ENCODE measurements at regions not wholly inside any gene's neighbourhood (a gene's known extent, or its start where the extent isn't known, plus 50 kb on each side); places are given as distances from the start of the nearest gene placed in this dataset.

DNA sequence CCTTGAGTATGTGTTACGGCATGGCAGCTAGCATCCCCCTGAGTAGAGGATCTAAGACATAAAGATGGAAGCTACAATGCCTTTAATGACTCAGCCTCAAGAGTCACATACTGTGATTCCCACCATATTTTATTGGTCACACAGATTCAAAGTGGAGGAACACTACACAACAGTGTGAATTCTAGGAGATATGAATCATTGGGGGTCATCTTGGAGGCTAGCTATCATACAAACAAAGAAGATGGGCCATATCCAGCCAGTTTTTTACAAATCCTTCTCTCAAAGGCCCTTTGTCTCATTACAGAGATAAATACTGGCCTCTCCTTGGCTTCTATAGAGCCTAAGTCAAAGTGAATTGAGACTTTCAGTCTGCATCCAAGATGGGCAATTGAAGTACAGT lies 177.0 kb downstream of the TBX15 start:
- TF ChIP-seq, protein P1, sequence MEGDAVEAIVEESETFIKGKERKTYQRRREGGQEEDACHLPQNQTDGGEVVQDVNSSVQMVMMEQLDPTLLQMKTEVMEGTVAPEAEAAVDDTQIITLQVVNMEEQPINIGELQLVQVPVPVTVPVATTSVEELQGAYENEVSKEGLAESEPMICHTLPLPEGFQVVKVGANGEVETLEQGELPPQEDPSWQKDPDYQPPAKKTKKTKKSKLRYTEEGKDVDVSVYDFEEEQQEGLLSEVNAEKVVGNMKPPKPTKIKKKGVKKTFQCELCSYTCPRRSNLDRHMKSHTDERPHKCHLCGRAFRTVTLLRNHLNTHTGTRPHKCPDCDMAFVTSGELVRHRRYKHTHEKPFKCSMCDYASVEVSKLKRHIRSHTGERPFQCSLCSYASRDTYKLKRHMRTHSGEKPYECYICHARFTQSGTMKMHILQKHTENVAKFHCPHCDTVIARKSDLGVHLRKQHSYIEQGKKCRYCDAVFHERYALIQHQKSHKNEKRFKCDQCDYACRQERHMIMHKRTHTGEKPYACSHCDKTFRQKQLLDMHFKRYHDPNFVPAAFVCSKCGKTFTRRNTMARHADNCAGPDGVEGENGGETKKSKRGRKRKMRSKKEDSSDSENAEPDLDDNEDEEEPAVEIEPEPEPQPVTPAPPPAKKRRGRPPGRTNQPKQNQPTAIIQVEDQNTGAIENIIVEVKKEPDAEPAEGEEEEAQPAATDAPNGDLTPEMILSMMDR (IDR thresholded peaks at IDR 0.05): no peak
- TF ChIP-seq POLR2A (IDR thresholded peaks at IDR 0.05): no peak

Measured in lower leg skin (tissue), 3 donors.